Glutamatergic neuron (in vitro differentiated cells): ENCODE measurements at regions not wholly inside any gene's neighbourhood (a gene's known extent, or its start where the extent isn't known, plus 50 kb on each side); places are given as distances from the start of the nearest gene placed in this dataset.

Experiments
- DNase-seq: peaks from one replicate; pipeline ENCODE4 v3.0.0; 2022
- H3K27ac Mint-ChIP-seq: one replicate; pipeline ENCODE4 v1.8.0; 2020; ENCODE audit warnings: mild to moderate bottlenecking, mixed read lengths, inconsistent platforms; ENCODE audit not compliant: unreplicated experiment
- H3K27me3 Mint-ChIP-seq: one replicate; pipeline ENCODE4 v1.8.0; 2020; ENCODE audit warnings: mild to moderate bottlenecking, moderate library complexity, mixed read lengths, inconsistent platforms; ENCODE audit not compliant: unreplicated experiment
- H3K36me3 Mint-ChIP-seq: one replicate; pipeline ENCODE4 v1.8.0; 2020; ENCODE audit warnings: mild to moderate bottlenecking, mixed read lengths, inconsistent platforms; ENCODE audit not compliant: unreplicated experiment
- H3K4me1 Mint-ChIP-seq: one replicate; pipeline ENCODE4 v1.8.0; 2020; ENCODE audit warnings: mild to moderate bottlenecking, low read depth, mixed read lengths, inconsistent platforms; ENCODE audit not compliant: unreplicated experiment
- H3K4me3 Mint-ChIP-seq: one replicate; pipeline ENCODE4 v1.8.0; 2020; ENCODE audit warnings: mild to moderate bottlenecking, mixed read lengths, inconsistent platforms; ENCODE audit not compliant: unreplicated experiment
- H3K9me3 Mint-ChIP-seq: one replicate; pipeline ENCODE4 v1.8.0; 2020; ENCODE audit warnings: mild to moderate bottlenecking, moderate library complexity, mixed read lengths, inconsistent platforms; ENCODE audit not compliant: unreplicated experiment
- TF ChIP-seq, protein P1 (sequence below): fragments of 200-600 bp; sonication (generic); IDR thresholded peaks from one replicate; pipeline ENCODE4 v1.5.0; 2021; ENCODE audit not compliant: partially characterized antibody, unreplicated experiment

DNA sequence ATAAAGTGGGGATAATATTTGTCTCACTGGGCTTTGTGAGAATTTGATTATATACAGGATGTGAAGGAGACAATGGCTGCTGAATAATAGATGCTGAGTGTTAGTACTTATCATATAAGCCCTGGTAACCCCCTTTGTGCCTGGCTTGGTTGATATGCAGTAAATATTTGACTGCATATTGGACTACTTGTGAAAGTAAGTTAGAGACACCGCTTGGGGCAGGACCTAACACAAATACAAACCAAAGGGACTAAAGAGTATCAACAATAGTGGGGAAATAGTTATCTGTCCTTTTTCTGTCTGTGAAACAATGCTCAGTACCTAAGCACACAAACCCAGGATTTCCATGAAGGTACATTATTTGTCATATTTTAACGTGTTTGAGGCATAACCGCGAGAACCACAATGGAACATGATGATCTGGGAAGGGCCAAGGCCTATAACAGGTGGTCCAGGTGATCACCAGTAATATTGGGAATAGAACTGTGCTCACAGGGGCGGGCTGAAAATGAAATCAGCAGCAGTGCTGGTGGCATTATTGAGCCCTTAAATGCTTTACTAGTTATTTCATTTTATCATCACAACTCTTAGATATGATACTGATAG, 138.2 kb upstream of the SMARCA2 start:
- Mint-ChIP-seq H3K4me1 (no peaks in the 10 kb centered on the region), H3K36me3 (no peaks in the 10 kb centered on the region), H3K4me3 (no peak overlapping the region), H3K27me3 (peaks cover 1% of the 10 kb centered on the region), H3K9me3 (peaks cover 2% of the 10 kb centered on the region), H3K27ac (no peak overlapping the region)
- no peak for DNase-seq
- TF ChIP-seq, protein P1, sequence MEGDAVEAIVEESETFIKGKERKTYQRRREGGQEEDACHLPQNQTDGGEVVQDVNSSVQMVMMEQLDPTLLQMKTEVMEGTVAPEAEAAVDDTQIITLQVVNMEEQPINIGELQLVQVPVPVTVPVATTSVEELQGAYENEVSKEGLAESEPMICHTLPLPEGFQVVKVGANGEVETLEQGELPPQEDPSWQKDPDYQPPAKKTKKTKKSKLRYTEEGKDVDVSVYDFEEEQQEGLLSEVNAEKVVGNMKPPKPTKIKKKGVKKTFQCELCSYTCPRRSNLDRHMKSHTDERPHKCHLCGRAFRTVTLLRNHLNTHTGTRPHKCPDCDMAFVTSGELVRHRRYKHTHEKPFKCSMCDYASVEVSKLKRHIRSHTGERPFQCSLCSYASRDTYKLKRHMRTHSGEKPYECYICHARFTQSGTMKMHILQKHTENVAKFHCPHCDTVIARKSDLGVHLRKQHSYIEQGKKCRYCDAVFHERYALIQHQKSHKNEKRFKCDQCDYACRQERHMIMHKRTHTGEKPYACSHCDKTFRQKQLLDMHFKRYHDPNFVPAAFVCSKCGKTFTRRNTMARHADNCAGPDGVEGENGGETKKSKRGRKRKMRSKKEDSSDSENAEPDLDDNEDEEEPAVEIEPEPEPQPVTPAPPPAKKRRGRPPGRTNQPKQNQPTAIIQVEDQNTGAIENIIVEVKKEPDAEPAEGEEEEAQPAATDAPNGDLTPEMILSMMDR = no peak

GRCh38 chr9:1877951-1878350, 137.2 kb upstream of the SMARCA2 start:
- Mint-ChIP-seq H3K36me3 (no peaks in the 10 kb centered on the region), H3K9me3 (peaks cover 2% of the 10 kb centered on the region), H3K27me3 (peaks cover 1% of the 10 kb centered on the region), H3K4me1 (no peaks in the 10 kb centered on the region), H3K27ac (no peak overlapping the region), H3K4me3 (no peak overlapping the region)
- no peak for DNase-seq
- TF ChIP-seq, protein P1 = no peak

- TF ChIP-seq, protein P1 = no peak
- no peaks in the 10 kb centered on the region for H3K4me1 Mint-ChIP-seq
Observed at GRCh38 chr9:1878811-1879210, 136.3 kb upstream of the SMARCA2 start.

DNA sequence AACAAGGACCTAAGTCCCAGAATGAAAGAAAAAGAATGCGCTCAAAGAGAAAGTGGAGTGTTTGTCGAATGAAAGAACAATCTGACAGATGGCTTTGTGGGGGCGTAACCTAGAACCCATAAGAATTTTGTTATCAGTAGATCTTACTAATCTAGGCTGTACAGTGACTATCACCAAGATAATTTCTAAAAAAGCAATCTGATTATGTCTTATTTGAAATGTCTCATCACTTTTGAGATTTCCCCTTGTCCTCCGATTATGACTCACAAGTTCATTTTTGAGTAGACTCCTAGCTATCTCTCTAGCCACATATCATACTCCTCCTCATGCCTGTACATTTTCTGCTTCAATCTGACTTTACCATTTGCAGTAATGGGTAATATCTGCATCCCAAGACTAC, 135.6 kb upstream of the SMARCA2 start:
- TF ChIP-seq, protein P1 = no peak
- Mint-ChIP-seq H3K27ac (no peak overlapping the region), H3K4me1 (no peaks in the 10 kb centered on the region), H3K4me3 (no peak overlapping the region), H3K27me3 (peaks cover 1% of the 10 kb centered on the region), H3K36me3 (no peaks in the 10 kb centered on the region), H3K9me3 (peaks cover 2% of the 10 kb centered on the region)
- DNase-seq = no peak

More at GRCh38 chr9:1878811-1879210, 136.3 kb upstream of the SMARCA2 start:
- Mint-ChIP-seq H3K36me3 (no peaks in the 10 kb centered on the region), H3K4me3 (no peak overlapping the region), H3K9me3 (peaks cover 2% of the 10 kb centered on the region), H3K27me3 (peaks cover 1% of the 10 kb centered on the region), H3K27ac (no peak overlapping the region)
- no peak for DNase-seq

DNA sequence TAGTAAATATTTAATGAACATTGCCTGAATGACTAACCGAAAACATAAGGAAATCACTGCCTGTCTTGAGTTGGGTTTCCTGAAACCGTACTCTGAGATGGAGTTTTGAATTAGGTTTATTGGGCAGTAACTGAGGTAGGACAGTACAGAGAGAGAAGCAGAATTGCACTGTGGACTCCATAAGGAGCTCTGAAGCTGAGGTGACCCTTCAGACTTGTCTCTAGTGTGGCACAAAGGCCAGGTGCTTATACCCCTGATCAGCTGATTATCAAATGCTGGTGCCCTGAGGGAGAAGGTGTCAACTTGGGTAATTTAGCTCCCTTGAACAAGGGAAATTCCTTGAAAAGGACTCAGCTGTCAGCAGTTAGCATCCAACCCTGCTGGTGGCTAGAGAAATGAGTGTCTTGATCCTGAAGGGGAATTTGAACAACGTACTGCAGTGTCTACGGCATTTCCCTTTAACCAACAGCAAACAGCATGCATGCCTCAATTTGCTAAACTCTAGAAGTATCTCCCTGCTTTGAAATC, 135.0 kb upstream of the SMARCA2 start:
- no peaks in the 10 kb centered on the region for H3K36me3 Mint-ChIP-seq
- H3K9me3 Mint-ChIP-seq = peaks cover 2% of the 10 kb centered on the region
- TF ChIP-seq, protein P1 = no peak
- no peak overlapping the region for H3K4me3 Mint-ChIP-seq
- DNase-seq = no peak
- no peaks in the 10 kb centered on the region for H3K4me1 Mint-ChIP-seq
- H3K27ac Mint-ChIP-seq = no peak overlapping the region
- H3K27me3 Mint-ChIP-seq = peaks cover under 1% of the 10 kb centered on the region
